PC-9 (cell line): ENCODE measurements at regions not wholly inside any gene's neighbourhood (a gene's known extent, or its start where the extent isn't known, plus 50 kb on each side); places are given as distances from the start of the nearest gene placed in this dataset.

Experiments used
- EZH2 ChIP-seq: fragments of 200-600 bp; sonication (generic); IDR thresholded peaks from 2 replicates; pipeline ENCODE4 v1.8.0; 2017; ENCODE audit warnings: antibody characterized with exemption, low read depth
- TF ChIP-seq, protein P1 (sequence below): fragments of 200-600 bp; sonication (generic); conservative IDR thresholded peaks from 2 replicates; pipeline ENCODE4 v1.6.1; 2017; ENCODE audit warnings: mixed run types, antibody characterized with exemption, mild to moderate bottlenecking, moderate library complexity

DNA sequence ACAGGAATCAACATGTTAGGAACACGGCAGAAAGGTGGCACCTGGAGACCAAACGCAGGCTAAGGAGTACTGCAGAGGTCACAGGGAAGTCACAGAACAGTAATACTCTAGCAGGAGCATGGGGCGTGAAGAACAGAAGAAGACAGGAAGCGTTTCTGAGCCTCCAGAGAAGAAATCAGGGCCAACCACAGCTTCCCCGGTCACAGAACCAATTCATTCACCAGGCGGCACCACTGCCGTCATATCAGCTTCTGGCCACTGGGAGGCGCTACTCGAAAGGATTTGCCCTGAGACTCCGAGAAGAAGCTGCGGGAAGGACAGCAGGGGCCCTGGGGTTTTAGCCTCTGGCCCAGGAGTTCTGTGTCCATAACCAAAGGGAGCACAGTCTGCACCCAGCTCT lies 78.0 kb upstream of the DRD5 start:
- TF ChIP-seq, protein P1, sequence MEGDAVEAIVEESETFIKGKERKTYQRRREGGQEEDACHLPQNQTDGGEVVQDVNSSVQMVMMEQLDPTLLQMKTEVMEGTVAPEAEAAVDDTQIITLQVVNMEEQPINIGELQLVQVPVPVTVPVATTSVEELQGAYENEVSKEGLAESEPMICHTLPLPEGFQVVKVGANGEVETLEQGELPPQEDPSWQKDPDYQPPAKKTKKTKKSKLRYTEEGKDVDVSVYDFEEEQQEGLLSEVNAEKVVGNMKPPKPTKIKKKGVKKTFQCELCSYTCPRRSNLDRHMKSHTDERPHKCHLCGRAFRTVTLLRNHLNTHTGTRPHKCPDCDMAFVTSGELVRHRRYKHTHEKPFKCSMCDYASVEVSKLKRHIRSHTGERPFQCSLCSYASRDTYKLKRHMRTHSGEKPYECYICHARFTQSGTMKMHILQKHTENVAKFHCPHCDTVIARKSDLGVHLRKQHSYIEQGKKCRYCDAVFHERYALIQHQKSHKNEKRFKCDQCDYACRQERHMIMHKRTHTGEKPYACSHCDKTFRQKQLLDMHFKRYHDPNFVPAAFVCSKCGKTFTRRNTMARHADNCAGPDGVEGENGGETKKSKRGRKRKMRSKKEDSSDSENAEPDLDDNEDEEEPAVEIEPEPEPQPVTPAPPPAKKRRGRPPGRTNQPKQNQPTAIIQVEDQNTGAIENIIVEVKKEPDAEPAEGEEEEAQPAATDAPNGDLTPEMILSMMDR = peak; percentile 67
- TF ChIP-seq EZH2 = no peak
